GM12878 (cell line): ENCODE measurements at regions not wholly inside any gene's neighbourhood (a gene's known extent, or its start where the extent isn't known, plus 50 kb on each side); places are given as distances from the start of the nearest gene placed in this dataset.

Experiments used
- ATAC-seq: fragments of 200-7000 bp; cut with Tn5 transposase; 3 replicates; pipeline ENCODE4 v1.9.1; 2020; ENCODE audit warnings: mild to moderate bottlenecking, moderate library complexity
- BruUV-seq: library from RNA; stranded (reverse); fragments of 400-500 nt; replicated peaks from 2 replicates; lab custom pipeline; 2021; lab: Mats Ljungman, UMichigan
- CTCF ChIA-PET: fragments of 300-600 bp; sonication (Branson Sonifier 250); formaldehyde crosslinking; extraction: SDS; loops from one replicate; lab custom pipeline; 2021; ENCODE audit warnings: inconsistent platforms; lab: Yijun Ruan, JAX
- POLR2A ChIA-PET: fragments of 350-600 bp; formaldehyde crosslinking; extraction: SDS; loops from one replicate; lab custom pipeline; 2021; ENCODE audit warnings: inconsistent platforms; lab: Charles Lee
- RAD21 ChIA-PET: fragments of 300-600 bp; sonication (Branson Sonifier 250); formaldehyde crosslinking; loops from one replicate; lab custom pipeline; 2023; ENCODE audit warnings: antibody characterized with exemption; ENCODE audit not compliant: unreplicated experiment; lab: Charles Lee
- SMC1A ChIA-PET: fragments of 300-600 bp; sonication (Branson Sonifier 250); formaldehyde crosslinking; loops from one replicate; lab custom pipeline; 2023; ENCODE audit not compliant: unreplicated experiment, uncharacterized antibody; lab: Charles Lee
- DNase-seq: peaks from one replicate; pipeline ENCODE4 v3.0.0-alpha.2; 2011; ENCODE audit warnings: low read depth, low spot score
- FAIRE-seq: peaks from 3 replicates; lab custom pipeline; 2011; peaks lifted over from hg19 to GRCh38; lab: Jason Lieb, UNC
- H2AFZ ChIP-seq: 2 replicates; pipeline ENCODE4 v1.6.0; 2011; ENCODE audit warnings: low read depth, low read length, control low read depth; ENCODE audit not compliant: control insufficient read depth
- H3K27ac ChIP-seq: 2 replicates; pipeline ENCODE4 v1.5.1; 2011; ENCODE audit warnings: control low read depth; ENCODE audit not compliant: control insufficient read depth, insufficient read depth
- H3K27me3 ChIP-seq, 2 experiments: replicated peaks in 1 of 2; 2 replicates each; pipeline versions ENCODE4 v1.6.0 to v1.6.1; 2011; ENCODE audit warnings: low read length in 1 of 2; ENCODE audit not compliant: control insufficient read depth in 2 of 2, insufficient read depth in 2 of 2
- H3K36me3 ChIP-seq, 2 experiments: 2 replicates each; pipeline ENCODE4 v1.5.1; 2011; ENCODE audit warnings: low read length in 1 of 2; ENCODE audit not compliant: control insufficient read depth in 2 of 2, insufficient read depth in 2 of 2
- H3K4me1 ChIP-seq: 2 replicates; pipeline ENCODE4 v1.6.1; 2011; ENCODE audit warnings: mild to moderate bottlenecking, low read length, moderate library complexity, mixed read lengths; ENCODE audit not compliant: control insufficient read depth, insufficient read depth
- H3K4me2 ChIP-seq: 2 replicates; pipeline ENCODE4 v1.6.0; 2011; ENCODE audit warnings: control low read depth; ENCODE audit not compliant: control insufficient read depth, insufficient read depth
- H3K4me3 ChIP-seq: fragments of 200-600 bp; sonication (generic); 2 replicates; pipeline ENCODE4 v1.5.1; 2016
- H3K79me2 ChIP-seq: 2 replicates; pipeline ENCODE4 v1.6.0; 2011; ENCODE audit warnings: low read length; ENCODE audit not compliant: control insufficient read depth, insufficient read depth
- H3K9ac ChIP-seq: 2 replicates; pipeline ENCODE4 v1.8.0; 2011; ENCODE audit warnings: low read length, control low read depth, mixed read lengths; ENCODE audit not compliant: control insufficient read depth, insufficient read depth
- H3K9me3 ChIP-seq: replicated peaks from 3 replicates; pipeline ENCODE4 v1.5.1; 2011; ENCODE audit warnings: mild to moderate bottlenecking, low read length; ENCODE audit not compliant: control insufficient read depth, insufficient read depth
- H4K20me1 ChIP-seq: 2 replicates; pipeline ENCODE4 v1.6.0; 2011; ENCODE audit not compliant: control insufficient read depth, insufficient read depth
- ELK1 ChIP-seq: IDR thresholded peaks from 2 replicates; pipeline ENCODE4 v1.6.1; 2012; ENCODE audit warnings: low read depth, low read length, improper control_type of control experiment
- ESRRA ChIP-seq: IDR thresholded peaks from 2 replicates; pipeline ENCODE4 v1.6.1; 2012; ENCODE audit warnings: mild to moderate bottlenecking, low read length, improper control_type of control experiment
- GATAD2B ChIP-seq: fragments of 450-650 bp; conservative IDR thresholded peaks from 2 replicates; pipeline ENCODE4 v1.6.1; 2017; ENCODE audit warnings: low read depth, mild to moderate bottlenecking, moderate library complexity
- NFXL1 ChIP-seq: fragments of 450-650 bp; IDR thresholded peaks from 2 replicates; pipeline ENCODE4 v1.6.1; 2017; ENCODE audit warnings: antibody characterized with exemption, mild to moderate bottlenecking, borderline replicate concordance
- PAX8 ChIP-seq: fragments of 450-650 bp; IDR thresholded peaks from 2 replicates; pipeline ENCODE4 v1.6.1; 2017; ENCODE audit warnings: mild to moderate bottlenecking, moderate library complexity
- RCOR1 ChIP-seq: conservative IDR thresholded peaks from 2 replicates; pipeline ENCODE4 v1.6.1; 2012; ENCODE audit warnings: low read depth, low read length, improper control_type of control experiment
- RUNX3 ChIP-seq: IDR thresholded peaks from 2 replicates; pipeline ENCODE4 v1.6.1; 2012; ENCODE audit warnings: low read length, inconsistent platforms
- SPI1 ChIP-seq: IDR thresholded peaks from 2 replicates; pipeline ENCODE4 v1.6.1; 2011; ENCODE audit warnings: low read depth, mild to moderate bottlenecking, low read length, moderate library complexity, borderline replicate concordance; ENCODE audit not compliant: insufficient read depth
- TCF3 ChIP-seq: IDR thresholded peaks from 2 replicates; pipeline ENCODE4 v1.6.1; 2012; ENCODE audit warnings: low read depth, mild to moderate bottlenecking, low read length, borderline replicate concordance; ENCODE audit not compliant: insufficient read depth
- ZNF24 ChIP-seq: fragments of 450-650 bp; IDR thresholded peaks from 2 replicates; pipeline ENCODE4 v1.6.1; 2017; ENCODE audit warnings: antibody characterized with exemption, mild to moderate bottlenecking
- ZNF274 ChIP-seq: IDR thresholded peaks from one replicate; pipeline ENCODE4 v1.8.0; 2011; ENCODE audit not compliant: insufficient read length, insufficient read depth
- ZZZ3 ChIP-seq: IDR thresholded peaks from 2 replicates; pipeline ENCODE4 v1.6.1; 2011; ENCODE audit warnings: low read depth; ENCODE audit not compliant: control insufficient read depth, insufficient read length
- WGBS: methylation state at CpG from one replicate; pipeline ENCODE4 v1.1.6; 2016; ENCODE audit warnings: low lambda C conversion rate; ENCODE audit not compliant: insufficient replicate concordance, insufficient coverage; ENCODE audit errors: missing lambda C conversion rate; 5-methylcytosine and 5-hydroxymethylcytosine counted together
- in situ Hi-C: fragments of 300-500 bp; cut with MboI; formaldehyde crosslinking; loops from 9 replicates; pipeline ENCODE4 v1.14.3; 2018; ENCODE audit warnings: mixed read lengths
- intact Hi-C: fragments of 100-400 bp; cut with micrococcal nuclease; formaldehyde crosslinking; loops from one replicate; pipeline ENCODE4 v1.14.2; 2022; ENCODE audit not compliant: unreplicated experiment
- TF ChIP-seq, protein P1 (sequence below): fragments of 450-650 bp; IDR thresholded peaks from 2 replicates; pipeline ENCODE4 v1.6.1; 2017; ENCODE audit warnings: low read depth, mild to moderate bottlenecking, moderate library complexity

DNA sequence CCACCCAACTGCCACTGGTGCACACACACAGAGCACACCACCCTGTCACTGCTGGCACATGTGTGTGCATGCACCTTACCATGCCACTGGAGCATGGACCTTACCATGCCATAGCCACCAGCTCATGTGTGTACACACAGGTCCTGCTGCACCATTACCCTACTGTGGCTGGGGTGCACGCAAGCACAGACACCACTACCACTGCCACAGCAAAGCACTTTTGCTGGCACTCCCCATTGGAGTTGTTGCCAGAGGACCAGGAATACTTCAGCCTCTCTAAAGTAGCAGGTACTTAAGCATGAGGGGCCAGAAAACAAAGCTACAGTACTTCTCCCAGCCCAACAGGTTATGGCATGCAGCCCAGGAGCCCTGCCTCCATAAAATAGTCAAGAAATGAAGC is 404.8 kb downstream of the MBD2 start:
- no peak for DNase-seq
- CTCF ChIA-PET: no interaction called here
- RAD21 ChIA-PET: no interaction called here
- ATAC-seq: no peak
- H4K20me1 ChIP-seq: no peaks in the 10 kb centered on the region
- H3K27ac ChIP-seq: no peak overlapping the region
- no peak for FAIRE-seq
- H3K79me2 ChIP-seq: no peaks in the 10 kb centered on the region
- H3K4me2 ChIP-seq: no peak overlapping the region
- in situ Hi-C loops (no loop called here), intact Hi-C loops (no loop called here)
- H3K9me3 ChIP-seq: no peaks in the 10 kb centered on the region
- H3K27me3 ChIP-seq: no peaks in the 10 kb centered on the region; a peak in 1 of 4 replicates
- H3K9ac ChIP-seq: no peak overlapping the region
- H3K4me3 ChIP-seq: no peak overlapping the region
- no peak for TF ChIP-seq ZZZ3
- TF ChIP-seq GATAD2B: no peak
- no peak for TF ChIP-seq ELK1
- TF ChIP-seq, protein P1, sequence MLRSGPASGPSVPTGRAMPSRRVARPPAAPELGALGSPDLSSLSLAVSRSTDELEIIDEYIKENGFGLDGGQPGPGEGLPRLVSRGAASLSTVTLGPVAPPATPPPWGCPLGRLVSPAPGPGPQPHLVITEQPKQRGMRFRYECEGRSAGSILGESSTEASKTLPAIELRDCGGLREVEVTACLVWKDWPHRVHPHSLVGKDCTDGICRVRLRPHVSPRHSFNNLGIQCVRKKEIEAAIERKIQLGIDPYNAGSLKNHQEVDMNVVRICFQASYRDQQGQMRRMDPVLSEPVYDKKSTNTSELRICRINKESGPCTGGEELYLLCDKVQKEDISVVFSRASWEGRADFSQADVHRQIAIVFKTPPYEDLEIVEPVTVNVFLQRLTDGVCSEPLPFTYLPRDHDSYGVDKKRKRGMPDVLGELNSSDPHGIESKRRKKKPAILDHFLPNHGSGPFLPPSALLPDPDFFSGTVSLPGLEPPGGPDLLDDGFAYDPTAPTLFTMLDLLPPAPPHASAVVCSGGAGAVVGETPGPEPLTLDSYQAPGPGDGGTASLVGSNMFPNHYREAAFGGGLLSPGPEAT: no peak
- no peak for TF ChIP-seq TCF3
- TF ChIP-seq RUNX3: no peak
- no peak for TF ChIP-seq ZNF274
- no peak for TF ChIP-seq ESRRA
- no peak for TF ChIP-seq RCOR1
- TF ChIP-seq NFXL1: no peak
- no peak for TF ChIP-seq SPI1
- TF ChIP-seq ZNF24: no peak
- no peak for TF ChIP-seq PAX8
- BruUV-seq: no TSS peak
- WGBS: 0% methylated on average over 1 of the region's 1 CpG
- H3K4me1 ChIP-seq: no peaks in the 10 kb centered on the region
- SMC1A ChIA-PET: no interaction called here
- POLR2A ChIA-PET: no interaction called here
- H3K36me3 ChIP-seq: no peaks in the 10 kb centered on the region
- H2AFZ ChIP-seq: no peak overlapping the region
